Mammary epithelial cell (primary cell): ENCODE measurements at regions not wholly inside any gene's neighbourhood (a gene's known extent, or its start where the extent isn't known, plus 50 kb on each side); places are given as distances from the start of the nearest gene placed in this dataset.

ENCODE experiments used
- CTCF ChIP-seq, 2 donors: IDR thresholded peaks in 1 of 2; conservative IDR thresholded peaks in 1 of 2; 2 replicates each; pipeline ENCODE4 v1.5.1; 2011 to 2012; ENCODE audit warnings: inconsistent platforms in 2 of 2, low read length in 2 of 2, mild to moderate bottlenecking in 2 of 2, control low read depth in 1 of 2, low read depth in 1 of 2; ENCODE audit not compliant: insufficient read depth in 1 of 2; ENCODE audit errors: extremely low read depth in 1 of 2
- EZH2 ChIP-seq: IDR thresholded peaks from 2 replicates; pipeline ENCODE4 v1.6.1; 2012; ENCODE audit warnings: low read length, inconsistent platforms, borderline replicate concordance

GRCh38 chr5:21154526-21154925 is 1166.5 kb upstream of the CDH18 start:
- TF ChIP-seq CTCF (conservative IDR thresholded peaks at IDR 0.05 in 1 of 2, IDR thresholded peaks at IDR 0.05 in 1 of 2; ENCODE audit: extremely low read depth in 1 of 2, insufficient read depth in 1 of 2, low read depth in 1 of 2, low read length in 2 of 2) (no peak), EZH2 (no peak)
